SW480 (cell line): ENCODE measurements at regions not wholly inside any gene's neighbourhood (a gene's known extent, or its start where the extent isn't known, plus 50 kb on each side); places are given as distances from the start of the nearest gene placed in this dataset.
"Not testable (repeated sequence)": the region's sequence is repeated elsewhere in the genome, so short reads cannot be mapped to it uniquely, and the experiment has no call there.

Source experiments
- DNase-seq: peaks from one replicate; pipeline ENCODE4 v3.0.0-alpha.2; 2016; ENCODE audit warnings: low spot score

DNA sequence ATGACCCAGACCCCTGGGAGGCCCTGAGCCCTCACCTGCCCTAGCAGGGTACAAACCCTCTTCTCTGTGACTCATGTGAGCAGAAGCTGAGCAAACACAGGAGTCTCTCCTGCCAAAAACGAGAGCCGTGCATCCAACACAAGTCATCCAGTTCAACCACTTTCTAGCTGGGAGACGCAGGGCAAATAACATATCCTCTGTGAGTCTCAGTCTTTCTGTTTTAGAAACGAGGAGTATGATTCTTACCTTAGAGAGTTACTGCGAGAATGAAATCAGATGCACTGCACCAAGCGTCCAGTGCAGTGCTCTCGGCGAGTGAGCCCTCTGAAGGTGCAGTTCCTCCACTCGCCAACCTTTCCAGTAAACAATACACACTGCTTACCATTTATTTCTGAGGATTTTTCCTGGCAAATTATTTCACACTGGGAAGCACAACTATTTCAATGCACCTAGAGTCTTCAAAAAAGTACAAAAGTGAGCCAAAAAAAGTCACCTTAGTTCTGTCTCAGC, 331.8 kb upstream of the MYT1L start:
- DNase-seq: no peak

DNA sequence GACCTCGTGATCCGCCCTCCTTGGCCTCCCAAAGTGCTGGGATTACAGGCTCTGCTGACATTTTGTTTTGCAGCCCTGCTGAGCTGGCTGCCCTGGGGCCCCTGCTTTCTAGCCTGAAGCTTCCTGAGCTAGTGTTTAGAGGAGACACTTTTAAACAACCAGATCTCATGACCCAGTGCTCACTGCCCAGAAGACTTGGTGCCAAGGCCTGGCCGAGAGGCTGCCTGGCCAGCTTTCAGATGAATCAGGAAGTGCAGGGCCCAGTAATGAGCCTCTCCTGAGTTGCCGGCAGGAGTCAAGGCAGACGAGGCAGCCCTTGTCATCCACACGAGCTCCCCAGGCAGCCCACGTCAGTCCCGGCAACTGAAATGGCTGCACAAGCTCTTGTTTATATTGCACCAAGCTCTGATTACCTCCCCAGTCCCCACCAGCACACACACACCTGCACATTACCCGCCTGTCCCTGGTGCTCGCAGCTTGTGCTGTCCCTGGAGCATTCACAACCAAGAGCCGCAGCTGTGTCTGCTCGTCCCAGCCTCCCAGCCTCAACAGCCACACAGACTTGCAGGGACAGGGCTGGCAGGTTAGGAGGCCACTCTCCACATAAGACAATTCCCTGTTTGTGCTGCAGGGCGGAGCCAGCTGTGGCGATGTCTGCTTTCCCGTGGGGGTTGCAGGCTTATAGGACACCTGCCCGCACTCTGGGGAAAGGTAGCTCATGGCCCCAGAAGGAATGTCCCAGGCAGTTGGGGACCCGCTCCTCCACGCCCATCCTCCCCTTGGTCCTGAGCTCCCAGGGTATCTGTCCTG, 331.2 kb upstream of the MYT1L start:
- DNase-seq: peak; percentile 53

DNA sequence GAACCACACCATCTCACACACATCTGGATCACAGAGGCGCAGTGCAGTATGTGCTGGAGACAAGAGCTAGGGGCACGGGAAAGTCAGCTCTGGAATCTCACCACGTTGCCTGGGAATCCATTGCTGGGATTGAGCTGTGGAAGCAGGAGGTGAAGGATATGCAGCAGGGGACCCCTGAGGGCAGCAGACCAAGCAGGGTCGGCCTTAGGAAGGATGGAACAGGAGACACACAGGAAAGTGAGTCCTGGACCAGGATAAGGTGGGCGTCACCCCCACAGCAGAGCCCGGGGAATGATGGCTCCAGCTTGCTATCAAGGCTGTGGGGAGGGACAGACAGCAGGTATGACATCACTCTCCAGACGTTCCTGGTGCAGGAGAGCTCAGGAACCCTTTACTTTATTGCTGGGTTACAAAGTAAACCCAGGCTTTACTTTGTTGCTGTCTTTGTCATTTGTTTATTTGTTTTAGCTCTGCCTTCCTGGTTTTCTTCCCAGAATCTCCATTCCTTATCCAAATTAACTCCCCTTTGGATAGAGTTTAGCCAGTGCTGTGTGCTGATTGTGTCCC, 329.8 kb upstream of the MYT1L start:
- no peak for DNase-seq

DNA sequence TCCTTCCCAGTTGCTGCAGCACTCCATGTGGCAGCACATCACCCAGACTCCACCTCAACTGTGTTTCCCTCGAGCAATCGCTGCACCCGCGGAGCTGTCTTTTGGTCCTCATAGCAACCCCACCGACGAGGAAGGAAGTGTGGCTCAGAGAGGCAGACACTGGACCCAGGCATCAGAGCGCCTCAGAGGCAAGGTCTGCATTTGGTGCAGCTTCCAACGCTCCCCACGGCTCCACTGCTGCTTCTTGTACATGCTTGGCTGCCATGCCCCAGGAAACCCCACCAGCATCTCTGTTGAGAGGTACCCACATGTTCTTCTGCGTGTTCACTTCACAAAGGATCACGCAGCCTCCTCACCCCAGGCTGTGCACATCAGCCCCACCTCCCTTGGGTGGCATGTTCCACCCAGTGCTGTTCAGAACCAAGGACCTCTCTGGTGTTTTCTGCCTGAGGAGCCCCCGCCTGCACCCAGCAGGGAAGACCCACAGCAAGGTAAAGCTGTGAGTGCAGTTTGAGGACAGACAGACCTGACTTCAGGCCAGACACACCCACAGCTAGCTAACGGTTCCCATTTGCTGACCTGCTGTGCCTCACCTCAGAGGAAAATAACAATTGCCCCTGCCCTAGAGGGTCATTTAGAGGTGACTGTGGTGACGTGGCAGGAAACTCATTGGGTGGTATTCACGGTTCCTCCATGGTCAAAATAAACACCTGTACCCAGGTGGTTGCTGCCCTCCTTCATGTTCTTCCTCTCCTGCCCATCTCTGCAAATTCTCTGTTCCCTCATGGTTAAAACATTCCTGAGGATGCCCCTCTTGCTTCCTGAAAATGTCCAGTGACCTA, 326.3 kb upstream of the MYT1L start:
- no peak for DNase-seq

DNA sequence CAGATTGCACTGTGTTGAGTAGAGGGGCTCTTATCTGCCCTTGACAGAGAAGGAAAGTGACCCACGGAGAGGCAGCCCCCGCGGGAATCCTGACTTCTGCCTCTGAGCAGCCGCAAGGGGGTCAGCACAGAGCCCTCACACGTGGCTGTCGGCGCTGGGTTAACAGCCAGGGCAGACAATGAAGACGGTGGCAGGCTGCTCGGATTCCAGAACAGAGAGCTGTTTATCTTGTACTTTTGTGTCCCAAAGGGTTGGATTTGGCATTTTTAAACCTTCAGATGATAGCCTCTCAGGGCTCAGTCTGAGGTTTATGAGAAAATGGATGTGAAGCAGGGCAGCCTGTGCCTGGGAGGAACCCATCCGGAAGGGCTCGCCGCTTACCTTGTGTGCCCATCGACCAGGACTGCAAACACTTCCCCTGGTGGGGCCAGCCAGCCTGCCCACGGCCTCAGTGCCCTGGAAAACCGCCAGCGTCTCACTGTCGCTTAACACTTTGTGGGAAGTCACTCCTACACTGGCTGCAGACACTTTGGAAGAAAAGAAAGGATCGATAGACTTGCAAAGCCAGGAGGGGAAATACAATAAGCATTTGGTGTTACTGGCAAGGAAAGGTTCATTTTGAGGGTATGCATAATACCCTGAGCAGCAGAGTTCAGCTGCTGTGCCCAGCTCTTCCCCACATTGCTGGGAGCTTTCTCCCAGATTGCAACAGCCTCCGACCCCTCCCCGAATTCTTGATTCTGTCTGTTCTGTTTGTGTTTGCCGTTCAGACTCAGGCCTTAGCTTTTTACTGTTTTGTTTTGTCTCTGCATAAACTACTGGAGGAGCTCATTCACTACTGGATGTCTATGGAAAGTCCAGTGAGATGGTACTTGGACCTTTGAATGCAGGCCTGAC, 325.3 kb upstream of the MYT1L start:
- DNase-seq: no peak

DNA sequence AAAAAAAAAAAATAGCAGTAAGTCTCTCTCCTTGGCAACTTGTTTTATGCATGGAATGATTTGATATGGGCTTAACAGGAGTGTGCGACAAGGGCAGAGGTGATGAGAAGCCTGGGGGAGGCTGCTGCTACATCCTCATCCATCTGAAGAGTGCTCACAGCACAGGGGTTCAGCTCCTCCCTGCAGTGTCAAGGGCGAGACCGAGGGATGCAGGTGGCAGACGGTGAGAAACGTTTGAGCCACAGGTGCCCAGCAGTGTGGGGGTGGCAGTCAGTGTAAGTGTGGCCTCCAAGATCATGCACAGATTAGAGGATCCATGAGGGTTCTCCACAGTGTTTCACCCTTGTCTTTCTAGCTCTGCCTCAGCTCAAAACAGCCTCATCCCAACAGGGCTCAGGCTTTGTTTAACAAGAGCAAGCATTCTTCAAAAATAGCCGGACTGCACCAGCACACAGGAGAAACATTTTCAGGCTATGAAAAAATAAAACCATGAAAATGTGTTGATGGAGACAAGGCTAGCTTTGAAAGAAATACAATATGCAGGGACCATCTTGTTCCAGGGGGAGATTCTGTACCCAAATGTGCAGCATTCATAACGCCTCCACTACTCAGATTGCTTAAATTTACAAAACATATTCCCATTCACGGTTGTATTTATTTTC, 324.5 kb upstream of the MYT1L start:
- DNase-seq: no peak

DNA sequence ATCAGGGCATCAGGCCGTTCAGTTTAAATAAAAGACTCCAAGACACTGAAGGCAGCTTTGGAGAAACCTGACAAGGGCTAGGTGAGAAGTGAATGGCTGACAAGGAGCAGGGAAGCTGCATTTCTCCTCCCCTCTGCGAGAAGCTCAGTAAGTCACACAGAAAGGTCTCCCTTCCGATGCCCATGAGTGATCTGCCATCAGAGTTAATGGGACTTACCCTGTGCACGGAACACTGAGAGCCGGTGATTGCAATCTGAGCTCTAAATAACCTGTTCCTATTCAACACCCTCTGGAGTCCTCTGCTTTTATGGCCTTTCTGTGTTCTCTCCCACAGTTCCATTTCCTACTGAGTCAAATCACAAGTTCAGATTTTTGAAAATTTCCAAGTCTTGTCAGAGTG, 322.2 kb upstream of the MYT1L start:
- DNase-seq: no peak

DNA sequence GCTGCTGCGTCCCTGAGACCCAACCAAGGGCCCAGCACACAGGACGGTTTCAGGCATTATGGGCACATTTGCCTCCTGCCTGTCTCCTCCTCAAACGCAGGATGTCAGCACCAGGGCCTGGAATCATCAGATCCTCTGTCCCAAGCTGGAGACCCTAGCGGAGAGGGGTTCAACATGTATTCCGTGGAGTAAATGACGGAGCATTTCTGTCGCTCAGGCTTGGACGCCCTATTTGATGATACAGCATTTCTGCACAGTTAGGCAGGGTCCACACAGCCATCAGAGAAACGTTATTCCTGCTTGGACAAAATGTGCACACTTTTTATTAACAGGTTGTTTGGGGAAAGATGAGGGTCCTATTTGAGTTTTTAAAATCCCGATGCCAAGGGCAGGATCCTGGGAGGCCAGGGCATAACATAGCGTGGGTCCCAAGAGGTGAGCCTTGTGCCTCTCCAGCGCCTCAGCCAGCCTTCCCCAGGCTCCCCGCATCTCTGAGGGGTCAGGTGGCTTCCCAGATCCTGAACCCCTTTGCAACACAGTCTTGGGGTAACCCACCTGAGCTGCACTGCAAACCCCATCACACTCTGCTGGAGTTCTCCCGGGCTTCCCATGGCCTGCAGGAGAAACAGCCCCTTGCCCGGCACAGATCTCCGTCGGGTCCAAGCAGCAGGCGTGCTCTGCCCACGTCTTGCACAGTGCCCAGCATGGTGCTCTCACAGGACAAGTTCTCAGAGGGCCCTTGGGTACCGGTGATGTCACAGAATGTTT, 319.7 kb upstream of the MYT1L start:
- no peak for DNase-seq

DNA sequence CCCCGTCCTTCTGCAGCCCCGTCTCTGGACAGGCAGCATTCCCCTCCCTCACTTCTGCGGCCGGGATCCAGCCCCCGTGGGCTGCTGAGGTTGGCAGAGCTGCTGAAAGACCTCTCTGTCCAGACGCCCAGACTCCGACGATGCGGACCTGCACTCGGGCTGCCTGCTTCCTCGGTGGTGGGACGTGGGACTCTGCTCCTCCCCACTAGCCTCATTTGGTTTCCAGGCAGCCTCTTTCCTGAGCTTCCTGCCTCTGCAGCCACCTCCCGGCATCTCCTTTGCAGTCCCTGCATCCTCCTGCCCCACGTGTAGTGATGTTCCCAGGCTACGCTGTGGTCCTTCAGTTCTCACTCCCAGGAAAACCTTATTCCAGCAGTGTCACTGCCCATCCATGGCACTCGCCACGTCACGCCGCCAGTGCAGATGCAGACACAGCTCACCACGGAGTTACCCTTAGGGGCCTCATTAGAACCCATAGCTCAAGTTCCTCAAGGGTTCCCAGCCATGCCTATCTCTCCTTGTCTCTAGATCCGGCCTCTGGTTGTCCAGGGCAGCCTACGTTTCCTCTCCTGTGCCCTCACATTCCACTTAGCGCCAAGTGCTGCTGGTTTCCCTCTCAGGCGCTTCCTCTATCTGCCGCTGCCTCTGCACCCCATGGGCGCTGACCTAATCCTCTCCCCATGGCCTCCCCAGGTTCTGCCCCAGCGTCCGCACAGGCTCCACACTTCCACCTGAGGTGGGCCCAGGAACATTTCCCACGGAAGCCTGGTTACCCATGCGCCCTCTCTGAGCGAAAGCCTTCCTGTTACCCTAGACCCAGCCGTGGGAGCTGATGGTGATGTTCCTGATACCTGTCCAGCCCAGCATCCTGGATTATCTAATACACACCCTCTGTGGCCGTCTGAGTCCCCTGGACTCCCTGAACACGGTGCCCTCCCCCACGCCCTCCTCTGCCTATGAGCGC, 318.3 kb upstream of the MYT1L start:
- no peak for DNase-seq

DNA sequence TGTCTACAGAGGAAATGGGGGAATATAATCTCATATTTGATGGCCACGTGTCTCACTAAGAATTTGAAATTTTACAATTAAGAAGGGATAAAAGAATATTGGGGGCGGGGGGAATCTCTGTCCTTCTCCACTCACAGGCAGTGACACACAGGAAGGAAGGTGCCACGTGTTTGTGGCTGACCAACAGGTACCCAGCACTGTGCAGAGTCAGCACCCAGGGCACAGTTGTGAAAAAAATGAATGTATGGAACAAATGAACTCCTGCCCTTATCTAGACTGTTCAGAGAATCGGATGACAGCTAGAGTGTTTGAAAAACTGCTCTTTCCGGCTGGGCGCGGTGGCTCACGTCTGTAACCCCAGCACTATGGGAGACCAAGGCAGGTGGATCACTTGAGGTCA, 317.0 kb upstream of the MYT1L start:
- DNase-seq: no peak

DNA sequence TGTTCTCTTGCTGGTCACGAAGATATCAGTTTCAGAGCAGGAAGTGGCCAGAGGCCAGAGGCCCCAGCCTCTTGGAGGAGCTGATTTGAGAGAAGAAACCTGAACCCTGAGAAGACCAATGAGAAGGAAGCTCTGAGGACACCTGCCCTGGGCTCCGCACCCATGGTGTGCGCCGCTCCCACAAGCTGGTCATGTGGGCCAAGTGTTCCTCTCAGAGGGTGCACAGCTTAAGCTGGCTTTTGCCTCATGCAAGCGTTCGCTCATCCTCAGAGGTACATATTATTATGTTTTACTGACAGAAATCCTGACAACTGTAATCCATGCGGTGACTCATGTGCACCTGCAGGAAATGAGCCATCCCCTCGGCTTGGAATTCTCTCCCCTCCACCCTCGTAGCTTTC, 316.1 kb upstream of the MYT1L start:
- peak; percentile 88 for DNase-seq

DNA sequence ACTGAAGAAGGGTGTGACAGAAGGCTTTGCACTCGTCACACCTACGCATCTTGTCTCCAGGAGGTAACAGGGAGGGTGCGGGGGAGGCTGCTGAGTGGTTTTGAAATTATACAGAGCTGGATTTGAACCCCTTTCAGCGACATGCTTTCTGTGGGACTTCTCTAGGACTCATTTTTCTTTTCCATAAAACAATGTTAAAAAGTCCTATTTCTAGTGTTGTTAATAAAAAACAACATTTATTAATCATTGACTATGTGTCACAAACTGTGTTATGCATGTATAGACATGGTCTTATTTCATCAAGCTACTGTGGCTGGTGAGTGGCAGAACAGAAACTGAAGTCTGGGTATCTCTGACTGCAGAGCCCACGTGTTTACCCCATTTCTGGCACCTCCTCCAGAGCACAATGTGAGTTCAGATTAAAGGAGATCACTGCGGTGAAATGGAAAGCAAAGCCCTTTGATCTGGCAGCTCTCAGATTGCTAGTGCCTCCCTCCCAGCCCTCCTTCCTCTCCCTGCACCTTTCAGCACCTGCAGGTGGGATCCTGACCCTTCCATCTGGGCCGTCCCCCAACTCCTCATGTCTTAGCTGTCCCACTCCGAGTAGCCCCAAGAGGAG, 315.5 kb upstream of the MYT1L start:
- DNase-seq: peak; percentile 96

DNA sequence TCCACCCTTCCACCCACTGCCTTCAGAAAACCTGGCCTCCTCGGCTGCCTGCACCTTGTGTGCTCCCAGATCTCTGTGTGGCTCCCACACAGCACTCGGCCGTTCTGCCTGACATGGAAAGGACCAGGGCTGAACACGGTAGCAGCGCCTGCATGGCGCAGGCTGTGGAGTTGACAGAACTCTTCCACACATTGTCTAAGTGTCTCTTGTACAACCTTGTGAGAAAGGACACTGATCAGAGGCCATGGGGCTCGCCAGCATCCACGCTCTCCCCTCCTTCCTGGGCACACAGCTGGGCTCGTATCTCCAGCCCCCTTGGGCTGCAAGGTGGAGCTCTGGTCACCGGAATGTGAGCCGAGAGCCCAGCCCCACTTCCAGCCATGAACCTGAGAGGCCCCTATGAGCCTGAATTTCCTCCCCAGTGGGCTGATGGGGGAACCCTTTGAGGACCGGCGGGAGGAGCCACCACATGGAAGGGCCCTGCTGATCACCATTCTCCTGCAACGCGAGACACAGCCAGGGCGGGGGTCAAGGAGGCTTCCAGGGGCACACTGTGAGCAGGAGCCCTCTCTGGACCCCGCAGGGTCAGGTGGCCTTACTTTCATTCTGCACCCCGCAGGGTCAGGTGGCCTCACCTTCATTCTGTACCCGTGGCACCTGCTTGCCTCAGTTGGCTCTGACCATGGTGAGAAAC, 314.2 kb upstream of the MYT1L start:
- DNase-seq: no peak

DNA sequence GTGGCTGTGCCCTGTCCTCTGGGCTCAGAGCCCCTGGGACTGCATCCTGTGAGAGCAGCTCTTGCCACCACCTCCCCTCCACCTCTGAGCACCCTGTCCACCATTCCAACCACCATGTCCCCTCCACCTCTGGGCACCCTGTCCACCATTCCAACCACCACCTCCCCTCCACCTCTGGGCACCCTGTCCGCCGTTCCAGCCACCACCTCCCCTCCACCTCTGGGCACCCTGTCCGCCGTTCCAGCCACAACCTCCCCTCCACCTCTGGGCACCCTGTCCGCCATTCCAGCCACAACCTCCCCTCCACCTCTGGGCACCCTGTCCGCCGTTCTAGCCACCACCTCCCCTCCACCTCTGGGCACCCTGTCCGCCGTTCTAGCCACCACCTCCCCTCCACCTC, 313.7 kb upstream of the MYT1L start:
- not testable (repeated sequence) for DNase-seq

DNA sequence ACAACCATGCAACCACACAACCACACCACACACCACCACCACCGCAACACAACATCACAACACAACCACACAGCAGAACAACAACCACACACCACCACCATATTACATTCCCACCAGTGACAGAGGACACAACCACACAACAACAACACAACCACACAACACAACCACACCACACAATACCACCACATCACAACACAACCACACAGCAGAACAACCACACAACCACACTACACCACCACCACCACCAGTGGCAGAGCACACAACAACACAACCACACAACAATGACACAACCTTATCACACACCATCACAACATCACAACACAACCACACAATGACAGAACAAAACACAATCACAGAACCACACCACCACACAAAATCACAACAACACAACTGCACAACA, 313.0 kb upstream of the MYT1L start:
- DNase-seq: no peak

DNA sequence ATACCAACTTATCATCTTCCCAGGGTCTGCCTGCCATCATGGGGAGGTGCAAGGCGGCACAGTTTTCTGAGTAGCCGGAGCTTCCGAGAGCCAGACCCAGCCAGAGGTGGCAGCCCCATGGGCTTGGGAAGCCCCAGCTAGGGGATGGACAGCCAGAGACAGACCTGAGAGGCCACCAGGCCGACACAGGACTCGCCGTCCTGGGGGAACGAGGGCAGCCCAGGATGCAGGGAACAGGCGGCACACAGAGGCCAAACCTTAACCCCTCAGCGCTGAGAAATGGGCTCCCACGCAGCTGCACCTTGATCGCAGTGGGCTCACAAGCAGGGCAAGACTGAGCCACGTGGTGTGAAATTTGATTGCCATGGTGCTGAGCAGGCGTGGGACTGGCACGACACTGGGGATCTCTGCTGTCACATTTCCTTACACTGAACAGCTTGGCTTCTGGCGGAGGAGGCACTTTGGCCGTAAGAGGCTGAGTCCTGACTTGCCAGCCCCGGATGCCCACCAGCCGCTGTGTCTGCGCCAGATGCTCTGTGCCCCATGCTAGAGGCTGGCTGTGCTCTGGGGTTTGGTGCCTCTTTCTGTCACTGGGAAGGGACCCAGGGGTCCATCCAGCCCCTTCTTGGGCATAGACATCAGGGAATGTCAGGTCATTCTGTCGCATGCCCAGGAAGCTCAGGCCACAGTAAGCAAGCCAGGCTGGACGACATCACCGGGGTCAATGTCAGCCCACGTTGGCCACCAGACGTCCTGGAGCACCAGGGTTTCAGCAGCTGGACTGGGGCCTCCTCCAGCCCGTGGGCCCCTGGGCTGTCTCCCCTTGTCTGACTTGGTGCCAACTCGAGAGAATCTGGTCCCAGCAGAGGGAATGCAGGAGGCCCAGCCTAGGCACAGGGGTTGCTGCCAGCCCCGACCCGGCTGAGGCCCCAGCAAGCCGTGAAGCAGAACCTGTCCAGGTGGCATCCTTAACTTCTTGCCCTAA, 312.1 kb upstream of the MYT1L start:
- DNase-seq: no peak
